SK-N-SH (cell line): ENCODE measurements at regions not wholly inside any gene's neighbourhood (a gene's known extent, or its start where the extent isn't known, plus 50 kb on each side); places are given as distances from the start of the nearest gene placed in this dataset.

Source experiments
- CTCF ChIA-PET: fragments of 300-600, 350-600 bp; formaldehyde crosslinking; extraction: SDS; loops from one replicate; lab custom pipeline; 2021; lab: Yijun Ruan, JAX
- POLR2A ChIA-PET: fragments of 350-600 bp; sonication (Branson Sonifier 250); formaldehyde crosslinking; extraction: SDS; loops from one replicate; lab custom pipeline; 2020; ENCODE audit warnings: antibody characterized with exemption, inconsistent platforms; lab: Yijun Ruan, JAX
- DNase-seq: peaks from one replicate; pipeline ENCODE4 v3.0.0; 2012
- H2AFZ ChIP-seq: fragments of 200-600 bp; sonication (generic); 2 replicates; pipeline ENCODE4 v1.8.1; 2016; ENCODE audit warnings: antibody characterized with exemption, mild to moderate bottlenecking, low read depth
- H3F3A ChIP-seq: fragments of 200-600 bp; sonication (generic); replicated peaks from 2 replicates; pipeline ENCODE3; 2016; ENCODE audit warnings: antibody characterized with exemption, mild to moderate bottlenecking; ENCODE audit not compliant: insufficient read depth
- H3K27ac ChIP-seq, 2 experiments: fragments of 200-500 bp in 1 of 2; fragments of 200-600 bp in 1 of 2; sonication (Bioruptor generic) in 1 of 2; sonication (generic), shearing (Covaris generic) in 1 of 2; 2 replicates each; pipeline versions ENCODE4 v1.5.1 to v1.6.1; 2014 to 2016; ENCODE audit warnings: low read depth in 2 of 2, inconsistent platforms in 1 of 2, low read length in 1 of 2, mild to moderate bottlenecking in 1 of 2, mixed read lengths in 1 of 2
- H3K27me3 ChIP-seq: fragments of 200-600 bp; sonication (generic), shearing (Covaris generic); 2 replicates; pipeline ENCODE4 v1.6.1; 2016; ENCODE audit warnings: mixed run types; ENCODE audit not compliant: insufficient read depth
- H3K36me3 ChIP-seq, 2 experiments: fragments of 200-500 bp in 1 of 2; fragments of 200-600 bp in 1 of 2; sonication (Bioruptor generic) in 1 of 2; sonication (generic) in 1 of 2; replicated peaks in 1 of 2; 2 replicates each; pipeline versions ENCODE3 to v1.5.1; 2014 to 2016; ENCODE audit warnings: low read length in 1 of 2, mild to moderate bottlenecking in 1 of 2; ENCODE audit not compliant: insufficient read depth in 2 of 2, control insufficient read depth in 1 of 2
- H3K4me1 ChIP-seq, 2 experiments: fragments of 200-500 bp in 1 of 2; fragments of 200-600 bp in 1 of 2; sonication (Bioruptor generic) in 1 of 2; sonication (generic), shearing (Covaris generic) in 1 of 2; 2 replicates each; pipeline versions ENCODE4 v1.5.1 to v1.6.1; 2014 to 2016; ENCODE audit warnings: low read depth in 1 of 2, low read length in 1 of 2, mixed run types in 1 of 2; ENCODE audit not compliant: insufficient read depth in 2 of 2, control insufficient read depth in 1 of 2
- H3K4me2 ChIP-seq: fragments of 200-600 bp; sonication (generic), shearing (Covaris generic); 2 replicates; pipeline ENCODE4 v1.6.1; 2017; ENCODE audit warnings: mixed run types
- H3K4me3 ChIP-seq, 2 experiments: fragments of 200-500 bp in 1 of 2; fragments of 200-600 bp in 1 of 2; sonication (Bioruptor generic) in 1 of 2; sonication (generic), shearing (Covaris generic) in 1 of 2; 2 replicates each; pipeline versions ENCODE4 v1.5.1 to v1.8.1; 2014 to 2016; ENCODE audit warnings: low read depth in 2 of 2, inconsistent platforms in 1 of 2, low read length in 1 of 2, mild to moderate bottlenecking in 1 of 2, mixed read lengths in 1 of 2, moderate library complexity in 1 of 2
- H3K79me2 ChIP-seq: fragments of 200-600 bp; sonication (generic); 2 replicates; pipeline ENCODE4 v1.8.1; 2017; ENCODE audit warnings: mild to moderate bottlenecking; ENCODE audit not compliant: insufficient read depth
- H3K9ac ChIP-seq: fragments of 200-600 bp; sonication (generic); 2 replicates; pipeline ENCODE4 v1.6.1; 2017; ENCODE audit warnings: mixed run types
- H3K9me2 ChIP-seq: fragments of 200-600 bp; sonication (generic); 2 replicates; pipeline ENCODE4 v1.6.1; 2017; ENCODE audit warnings: mixed run types
- H3K9me3 ChIP-seq: fragments of 200-600 bp; sonication (generic); 2 replicates; pipeline ENCODE4 v1.6.1; 2017; ENCODE audit warnings: mixed run types, mild to moderate bottlenecking, moderate library complexity
- H4K20me1 ChIP-seq: fragments of 200-600 bp; sonication (generic); 2 replicates; pipeline ENCODE4 v1.6.1; 2017; ENCODE audit warnings: mild to moderate bottlenecking, mixed run types; ENCODE audit not compliant: insufficient read depth
- CTCF ChIP-seq: fragments of 200-600 bp; sonication (generic); IDR thresholded peaks from 2 replicates; pipeline ENCODE4 v1.6.1; 2017; ENCODE audit warnings: antibody characterized with exemption, mild to moderate bottlenecking, moderate library complexity
- EP300 ChIP-seq, 2 experiments: IDR thresholded peaks; 2 replicates each; pipeline versions ENCODE4 v1.4.0 to v1.6.1; 2012; ENCODE audit warnings: borderline replicate concordance in 1 of 2, low read depth in 1 of 2, low read length in 1 of 2
- EZH2phosphoT487 ChIP-seq: fragments of 200-600 bp; sonication (generic); IDR thresholded peaks from 2 replicates; pipeline ENCODE4 v1.6.1; 2017; ENCODE audit warnings: low read depth, mixed run types, mild to moderate bottlenecking, antibody characterized with exemption, moderate library complexity, borderline replicate concordance
- FOXJ3 ChIP-seq: sonication (generic); formaldehyde crosslinking; IDR thresholded peaks from 2 replicates; pipeline ENCODE4 v1.5.1; 2020; ENCODE audit warnings: mild to moderate bottlenecking, missing genetic modification reagents
- FOXM1 ChIP-seq: IDR thresholded peaks from 2 replicates; pipeline ENCODE4 v1.4.0; 2012; ENCODE audit warnings: low read depth, mild to moderate bottlenecking
- GABPA ChIP-seq: IDR thresholded peaks from 2 replicates; pipeline ENCODE4 v1.4.0; 2012; ENCODE audit warnings: low read depth, mild to moderate bottlenecking
- GATA2 ChIP-seq: sonication (generic); formaldehyde crosslinking; IDR thresholded peaks from 2 replicates; pipeline ENCODE4 v1.5.0; 2020; ENCODE audit warnings: mild to moderate bottlenecking, missing genetic modification reagents
- JUND ChIP-seq: IDR thresholded peaks from 2 replicates; pipeline ENCODE4 v1.4.0; 2012
- MXI1 ChIP-seq: IDR thresholded peaks from 2 replicates; pipeline ENCODE4 v1.6.1; 2012; ENCODE audit warnings: mild to moderate bottlenecking, low read depth, low read length, improper control_type of control experiment
- NRF1 ChIP-seq: IDR thresholded peaks from 2 replicates; pipeline ENCODE4 v1.6.1; 2012; ENCODE audit warnings: low read depth, mild to moderate bottlenecking, low read length
- POLR2AphosphoS5 ChIP-seq: IDR thresholded peaks from 2 replicates; pipeline ENCODE4 v1.6.1; 2012; ENCODE audit warnings: low read depth, low read length
- RAD21 ChIP-seq: IDR thresholded peaks from 2 replicates; pipeline ENCODE4 v1.6.1; 2012; ENCODE audit warnings: mild to moderate bottlenecking, low read length
- REST ChIP-seq: IDR thresholded peaks from 2 replicates; pipeline ENCODE4 v1.6.1; 2012; ENCODE audit warnings: mild to moderate bottlenecking, low read depth, low read length, moderate library complexity
- SIN3A ChIP-seq: IDR thresholded peaks from 2 replicates; pipeline ENCODE4 v1.6.1; 2012; ENCODE audit warnings: low read depth, mild to moderate bottlenecking, low read length, moderate library complexity, borderline replicate concordance
- SMC3 ChIP-seq: IDR thresholded peaks from 2 replicates; pipeline ENCODE4 v1.6.1; 2012; ENCODE audit warnings: low read depth, low read length, improper control_type of control experiment
- TAF1 ChIP-seq: IDR thresholded peaks from 2 replicates; pipeline ENCODE4 v1.6.1; 2012; ENCODE audit warnings: low read depth, mild to moderate bottlenecking, low read length, moderate library complexity, borderline replicate concordance
- TCF12 ChIP-seq: IDR thresholded peaks from 2 replicates; pipeline ENCODE4 v1.4.0; 2012
- USF1 ChIP-seq: IDR thresholded peaks from 2 replicates; pipeline ENCODE4 v1.4.0; 2012; ENCODE audit warnings: low read depth, borderline replicate concordance
- WGBS: methylation state at CpG from one replicate; pipeline ENCODE4 v1.1.6; 2017; ENCODE audit warnings: low lambda C conversion rate; 5-methylcytosine and 5-hydroxymethylcytosine counted together
- TF ChIP-seq, protein P1 (sequence below): IDR thresholded peaks from 2 replicates; pipeline ENCODE4 v1.4.0; 2012; ENCODE audit warnings: low read depth, borderline replicate concordance

GRCh38 chr9:107907255-107907654, 417.7 kb upstream of the KLF4 start:
- TF ChIP-seq SMC3 (no peak), USF1 (no peak), EZH2phosphoT487 (no peak), POLR2AphosphoS5 (no peak), TAF1 (no peak), NRF1 (no peak), GABPA (no peak), GATA2 (CRISPR knock-in tag) (no peak)
- TF ChIP-seq, protein P1, sequence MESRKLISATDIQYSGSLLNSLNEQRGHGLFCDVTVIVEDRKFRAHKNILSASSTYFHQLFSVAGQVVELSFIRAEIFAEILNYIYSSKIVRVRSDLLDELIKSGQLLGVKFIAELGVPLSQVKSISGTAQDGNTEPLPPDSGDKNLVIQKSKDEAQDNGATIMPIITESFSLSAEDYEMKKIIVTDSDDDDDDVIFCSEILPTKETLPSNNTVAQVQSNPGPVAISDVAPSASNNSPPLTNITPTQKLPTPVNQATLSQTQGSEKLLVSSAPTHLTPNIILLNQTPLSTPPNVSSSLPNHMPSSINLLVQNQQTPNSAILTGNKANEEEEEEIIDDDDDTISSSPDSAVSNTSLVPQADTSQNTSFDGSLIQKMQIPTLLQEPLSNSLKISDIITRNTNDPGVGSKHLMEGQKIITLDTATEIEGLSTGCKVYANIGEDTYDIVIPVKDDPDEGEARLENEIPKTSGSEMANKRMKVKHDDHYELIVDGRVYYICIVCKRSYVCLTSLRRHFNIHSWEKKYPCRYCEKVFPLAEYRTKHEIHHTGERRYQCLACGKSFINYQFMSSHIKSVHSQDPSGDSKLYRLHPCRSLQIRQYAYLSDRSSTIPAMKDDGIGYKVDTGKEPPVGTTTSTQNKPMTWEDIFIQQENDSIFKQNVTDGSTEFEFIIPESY = no peak
- DNase-seq = no peak
- H3F3A ChIP-seq = no peaks in the 10 kb centered on the region
- H3K9ac ChIP-seq = no peak overlapping the region
- H3K4me2 ChIP-seq = no peak overlapping the region
- no peaks in the 10 kb centered on the region for H3K36me3 ChIP-seq
- H3K27ac ChIP-seq = no peak overlapping the region
- WGBS = 31% methylated on average over 3 of the region's 3 CpGs
- ChIA-PET POLR2A (no interaction called here), CTCF (no interaction called here)
- H3K79me2 ChIP-seq = no peaks in the 10 kb centered on the region
- no peaks in the 10 kb centered on the region for H3K9me3 ChIP-seq
- H3K9me2 ChIP-seq = no peaks in the 10 kb centered on the region
- no peak overlapping the region for H3K4me3 ChIP-seq
- H4K20me1 ChIP-seq = no peaks in the 10 kb centered on the region
- H3K27me3 ChIP-seq = no peaks in the 10 kb centered on the region
- no peak overlapping the region for H2AFZ ChIP-seq
- no peaks in the 10 kb centered on the region for H3K4me1 ChIP-seq

- Histone ChIP-seq H3F3A (no peaks in the 10 kb centered on the region), H3K9me2 (no peaks in the 10 kb centered on the region), H3K9ac (no peak overlapping the region), H3K4me2 (no peak overlapping the region), H3K9me3 (no peaks in the 10 kb centered on the region), H3K27me3 (no peaks in the 10 kb centered on the region), H3K4me1 (no peaks in the 10 kb centered on the region), H4K20me1 (no peaks in the 10 kb centered on the region), H3K36me3 (no peaks in the 10 kb centered on the region), H3K27ac (no peak overlapping the region), H2AFZ (no peak overlapping the region), H3K4me3 (no peak overlapping the region), H3K79me2 (no peaks in the 10 kb centered on the region)
- DNase-seq = no peak
- TF ChIP-seq NRF1 (no peak), MXI1 (no peak), SMC3 (no peak), TAF1 (no peak), CTCF (no peak), EP300 (IDR thresholded peaks at IDR 0.05; ENCODE audit: borderline replicate concordance in 1 of 2, low read depth in 1 of 2, low read length in 1 of 2) (no peak), SIN3A (no peak), REST (no peak), RAD21 (no peak), POLR2AphosphoS5 (no peak), FOXJ3 (no peak), JUND (no peak), TCF12 (no peak), FOXM1 (no peak), EZH2phosphoT487 (no peak)
- WGBS = 24% methylated on average over 1 of the region's 1 CpG
- ChIA-PET POLR2A (no interaction called here), CTCF (no interaction called here)
Measured at GRCh38 chr9:107906074-107906473, 416.5 kb upstream of the KLF4 start.
